Right cardiac atrium (tissue), 5 donors: ENCODE measurements at regions not wholly inside any gene's neighbourhood (a gene's known extent, or its start where the extent isn't known, plus 50 kb on each side); places are given as distances from the start of the nearest gene placed in this dataset.

Experiments used
- ATAC-seq, 2 donors: fragments of 200-7000 bp; cut with Tn5 transposase; one replicate each; pipeline versions ENCODE4 v1.8.0 to v1.9.1; 2020; ENCODE audit warnings: moderate library complexity in 2 of 2, mild to moderate bottlenecking in 1 of 2
- DNase-seq, 3 donors: peaks; one replicate each; pipeline ENCODE4 v3.0.0-alpha.2; 2020
- H3K27ac ChIP-seq: one replicate; pipeline ENCODE4 v1.5.1; 2013; ENCODE audit warnings: mild to moderate bottlenecking, low read length, control low read depth, moderate library complexity
- H3K27me3 ChIP-seq: one replicate; pipeline ENCODE4 v1.6.1; 2013; ENCODE audit not compliant: control insufficient read depth, insufficient read depth
- H3K4me1 ChIP-seq: one replicate; pipeline ENCODE4 v1.6.1; 2013; ENCODE audit warnings: low read length; ENCODE audit not compliant: control insufficient read depth, insufficient read depth
- H3K4me3 ChIP-seq: one replicate; pipeline ENCODE4 v1.5.1; 2013; ENCODE audit warnings: low read length, control low read depth
- H3K9me3 ChIP-seq: one replicate; pipeline ENCODE4 v1.6.1; 2013; ENCODE audit warnings: low read length; ENCODE audit not compliant: control insufficient read depth
- WGBS: extraction: QIAGEN DNeasy Blood & Tissue Kit; methylation state at CpG from one replicate; pipeline ENCODE4 v1.1.7; 2013; 5-methylcytosine and 5-hydroxymethylcytosine counted together
- intact Hi-C, 4 donors: fragments of 100-400 bp; cut with DNase I; formaldehyde crosslinking; loops; one replicate each; pipeline versions ENCODE4 v1.11.0 to v1.14.0; 2022 to 2023
- donor health status: healthy with polysubstance abuse.
- donor health status: DM: no; HTN: yes; CAD: no.
- donor health status: DM: no; HTN: no; CAD: no.
- donor health status: DM: no; HTN: yes; CAD: no; lungs with severe emphysema.
- donor health status: DM: yes; HTN: yes; CAD: no.

- no peak overlapping the region for H3K4me3 ChIP-seq
- intact Hi-C loops = no loop called here
These were observed 639.6 kb downstream of the ARAP2 start for GRCh38 chr4:35604724-35605123.

GRCh38 chr4:35608205-35608604 lies 636.1 kb downstream of the ARAP2 start:
- intact Hi-C loops = no loop called here
- no peak overlapping the region for H3K27ac ChIP-seq

More at GRCh38 chr4:35604724-35605123, 639.6 kb downstream of the ARAP2 start:
- no peak for DNase-seq
- Histone ChIP-seq H3K27me3 (no peaks in the 10 kb centered on the region), H3K27ac (no peak overlapping the region), H3K9me3 (no peaks in the 10 kb centered on the region), H3K4me1 (no peaks in the 10 kb centered on the region)
- no peak for ATAC-seq
- WGBS = 88% methylated on average over 1 of the region's 1 CpG

GRCh38 chr4:35614120-35614519 lies 630.2 kb downstream of the ARAP2 start:
- WGBS = 38% methylated on average over 2 of the region's 2 CpGs
- Histone ChIP-seq H3K4me1 (no peaks in the 10 kb centered on the region), H3K4me3 (no peak overlapping the region), H3K27ac (no peak overlapping the region), H3K9me3 (no peaks in the 10 kb centered on the region), H3K27me3 (no peaks in the 10 kb centered on the region)
- no peak for ATAC-seq
- intact Hi-C loops = no loop called here
- DNase-seq = no peak

More at GRCh38 chr4:35608205-35608604, 636.1 kb downstream of the ARAP2 start:
- ATAC-seq = no peak
- no peaks in the 10 kb centered on the region for H3K4me1 ChIP-seq
- H3K4me3 ChIP-seq = no peak overlapping the region
- DNase-seq = no peak
- no peaks in the 10 kb centered on the region for H3K27me3 ChIP-seq
- no peaks in the 10 kb centered on the region for H3K9me3 ChIP-seq

GRCh38 chr4:35639929-35640328 lies 604.4 kb downstream of the ARAP2 start:
- intact Hi-C loops = no loop called here
- DNase-seq (no peak), ATAC-seq (no peak)
- no peaks in the 10 kb centered on the region for H3K9me3 ChIP-seq
- 70% methylated on average over 3 of the region's 3 CpGs for WGBS
- no peak overlapping the region for H3K4me3 ChIP-seq
- no peaks in the 10 kb centered on the region for H3K27me3 ChIP-seq
- H3K27ac ChIP-seq = no peak overlapping the region
- no peaks in the 10 kb centered on the region for H3K4me1 ChIP-seq

- H3K27ac ChIP-seq = no peak overlapping the region
- intact Hi-C loops = no loop called here
- no peak overlapping the region for H3K4me3 ChIP-seq
- H3K27me3 ChIP-seq = no peaks in the 10 kb centered on the region
- ATAC-seq (no peak), DNase-seq (no peak)
- no peaks in the 10 kb centered on the region for H3K9me3 ChIP-seq
- no peaks in the 10 kb centered on the region for H3K4me1 ChIP-seq
These were observed 600.7 kb downstream of the ARAP2 start for GRCh38 chr4:35643661-35644060.

- Histone ChIP-seq H3K4me1 (no peaks in the 10 kb centered on the region), H3K27me3 (no peaks in the 10 kb centered on the region), H3K9me3 (no peaks in the 10 kb centered on the region), H3K4me3 (no peak overlapping the region), H3K27ac (no peak overlapping the region)
- DNase-seq (no peak), ATAC-seq (no peak)
- intact Hi-C loops = no loop called here
These were observed 599.7 kb downstream of the ARAP2 start for GRCh38 chr4:35644591-35644990.

- Histone ChIP-seq H3K9me3 (no peaks in the 10 kb centered on the region), H3K4me1 (no peaks in the 10 kb centered on the region), H3K27ac (no peak overlapping the region), H3K27me3 (no peaks in the 10 kb centered on the region), H3K4me3 (no peak overlapping the region)
- intact Hi-C loops = no loop called here
- no peak for ATAC-seq
- DNase-seq = no peak
- WGBS = 94% methylated on average over 3 of the region's 3 CpGs
These were observed 595.3 kb downstream of the ARAP2 start for GRCh38 chr4:35649011-35649410.

GRCh38 chr4:35649778-35650177 lies 594.5 kb downstream of the ARAP2 start:
- no peak for DNase-seq
- Histone ChIP-seq H3K27me3 (no peaks in the 10 kb centered on the region), H3K4me3 (no peak overlapping the region), H3K4me1 (no peaks in the 10 kb centered on the region), H3K9me3 (no peaks in the 10 kb centered on the region), H3K27ac (no peak overlapping the region)
- intact Hi-C loops = no loop called here
- no peak for ATAC-seq

- H3K4me3 ChIP-seq = no peak overlapping the region
- no peaks in the 10 kb centered on the region for H3K27me3 ChIP-seq
- 68% methylated on average over 4 of the region's 4 CpGs for WGBS
- H3K27ac ChIP-seq = no peak overlapping the region
- ATAC-seq (no peak), DNase-seq (no peak)
- intact Hi-C loops = no loop called here
- H3K4me1 ChIP-seq = no peaks in the 10 kb centered on the region
- no peaks in the 10 kb centered on the region for H3K9me3 ChIP-seq
These were observed 592.1 kb downstream of the ARAP2 start for GRCh38 chr4:35652197-35652596.

- ATAC-seq (no peak), DNase-seq (no peak)
- Histone ChIP-seq H3K9me3 (no peaks in the 10 kb centered on the region), H3K4me1 (no peaks in the 10 kb centered on the region), H3K27ac (no peak overlapping the region), H3K4me3 (no peak overlapping the region), H3K27me3 (no peaks in the 10 kb centered on the region)
- intact Hi-C loops = no loop called here
These were observed 590.9 kb downstream of the ARAP2 start for GRCh38 chr4:35653451-35653850.

- intact Hi-C loops = no loop called here
- DNase-seq (no peak), ATAC-seq (no peak)
- no peaks in the 10 kb centered on the region for H3K27me3 ChIP-seq
- no peaks in the 10 kb centered on the region for H3K9me3 ChIP-seq
- H3K4me1 ChIP-seq = no peaks in the 10 kb centered on the region
- no peak overlapping the region for H3K27ac ChIP-seq
- 66% methylated on average over 1 of the region's 1 CpG for WGBS
- no peak overlapping the region for H3K4me3 ChIP-seq
These were observed 571.2 kb downstream of the ARAP2 start for GRCh38 chr4:35673137-35673536.

GRCh38 chr4:35684755-35685154 lies 559.6 kb downstream of the ARAP2 start:
- no peaks in the 10 kb centered on the region for H3K4me1 ChIP-seq
- H3K27ac ChIP-seq = no peak overlapping the region
- ATAC-seq (no peak), DNase-seq (no peak)
- no peak overlapping the region for H3K4me3 ChIP-seq
- intact Hi-C loops = no loop called here
- H3K9me3 ChIP-seq = no peaks in the 10 kb centered on the region
- H3K27me3 ChIP-seq = no peaks in the 10 kb centered on the region
- 78% methylated on average over 1 of the region's 1 CpG for WGBS
